CD14-positive monocyte (primary cell): ENCODE measurements at regions not wholly inside any gene's neighbourhood (a gene's known extent, or its start where the extent isn't known, plus 50 kb on each side); places are given as distances from the start of the nearest gene placed in this dataset.

Experiments
- DNase-seq, 3 donors: peaks; one replicate each; pipeline ENCODE4 v3.0.0-alpha.2; 2011 to 2022
- H2AFZ ChIP-seq: 2 replicates; pipeline ENCODE4 v1.6.0; 2012; ENCODE audit warnings: mild to moderate bottlenecking, low read depth, low read length, inconsistent platforms; ENCODE audit not compliant: insufficient read depth, poor library complexity, severe bottlenecking
- H3K27ac ChIP-seq, 2 donors: 1 replicate in 1 of 2; 2 replicates in 1 of 2; pipeline ENCODE4 v1.5.1; 2012 to 2013; ENCODE audit warnings: low read length in 2 of 2, control low read depth in 1 of 2, inconsistent platforms in 1 of 2, low read depth in 1 of 2, mild to moderate bottlenecking in 1 of 2
- H3K27me3 ChIP-seq, 2 donors: one replicate each; pipeline versions ENCODE4 v1.6.0 to v1.6.1; 2011 to 2013; ENCODE audit warnings: low read length in 2 of 2; ENCODE audit not compliant: control insufficient read depth in 2 of 2, insufficient read depth in 2 of 2
- H3K36me3 ChIP-seq, 2 donors: replicated peaks in 1 of 2; 1 replicate in 1 of 2; 2 replicates in 1 of 2; pipeline versions ENCODE4 v1.5.1 to v1.6.1; 2012 to 2013; ENCODE audit warnings: low read length in 2 of 2, control low read depth in 1 of 2, inconsistent platforms in 1 of 2, mild to moderate bottlenecking in 1 of 2; ENCODE audit not compliant: insufficient read depth in 2 of 2, control insufficient read depth in 1 of 2
- H3K4me1 ChIP-seq, 2 donors: 1 replicate in 1 of 2; 2 replicates in 1 of 2; pipeline versions ENCODE4 v1.5.1 to v1.6.1; 2012 to 2013; ENCODE audit warnings: low read length in 2 of 2, control low read depth in 1 of 2, inconsistent platforms in 1 of 2, mild to moderate bottlenecking in 1 of 2, moderate library complexity in 1 of 2; ENCODE audit not compliant: insufficient read depth in 2 of 2, control insufficient read depth in 1 of 2
- H3K4me2 ChIP-seq: replicated peaks from 2 replicates; pipeline ENCODE3; 2012; ENCODE audit warnings: low read length, moderate library complexity, mild to moderate bottlenecking; ENCODE audit not compliant: poor library complexity, severe bottlenecking; ENCODE audit errors: extremely low read depth
- H3K4me3 ChIP-seq, 3 experiments: fragments of 200-600 bp in 1 of 3; sonication (generic) in 1 of 3; replicated peaks in 1 of 3; 1 replicate in 2 of 3; 2 replicates in 1 of 3; pipeline ENCODE4 v1.5.1; 2011 to 2013; ENCODE audit warnings: low read length in 3 of 3, mild to moderate bottlenecking in 3 of 3, control low read depth in 2 of 3, low read depth in 2 of 3, inconsistent platforms in 1 of 3, moderate library complexity in 1 of 3
- H3K79me2 ChIP-seq: 2 replicates; pipeline ENCODE4 v1.6.0; 2012; ENCODE audit warnings: mild to moderate bottlenecking, control low read depth, inconsistent platforms, low read length, moderate library complexity; ENCODE audit not compliant: insufficient read depth
- H3K9ac ChIP-seq: 2 replicates; pipeline ENCODE4 v1.6.0; 2017; ENCODE audit warnings: low read length, mild to moderate bottlenecking; ENCODE audit not compliant: insufficient read depth, poor library complexity, severe bottlenecking
- H3K9me3 ChIP-seq, 2 donors: replicated peaks in 1 of 2; 1 replicate in 1 of 2; 2 replicates in 1 of 2; pipeline versions ENCODE4 v1.5.1 to v1.6.1; 2012 to 2013; ENCODE audit warnings: low read length in 2 of 2, control low read depth in 1 of 2; ENCODE audit not compliant: control insufficient read depth in 1 of 2, insufficient read depth in 1 of 2
- H4K20me1 ChIP-seq: 2 replicates; pipeline ENCODE4 v1.6.0; 2012; ENCODE audit warnings: mild to moderate bottlenecking, low read length, control low read depth, moderate library complexity; ENCODE audit not compliant: insufficient read depth
- H3K27ac Mint-ChIP-seq, 7 donors: one replicate each; pipeline ENCODE4 v1.8.0; 2020; ENCODE audit warnings: mild to moderate bottlenecking in 7 of 7, mixed read lengths in 7 of 7, moderate library complexity in 6 of 7, inconsistent platforms in 2 of 7
- H3K27me3 Mint-ChIP-seq, 3 donors: one replicate each; pipeline ENCODE4 v1.8.0; 2021 to 2022; ENCODE audit warnings: low read depth in 3 of 3, mild to moderate bottlenecking in 3 of 3, mixed read lengths in 3 of 3, moderate library complexity in 3 of 3, inconsistent platforms in 1 of 3
- H3K36me3 Mint-ChIP-seq, 2 donors: one replicate each; pipeline ENCODE4 v1.8.0; 2020; ENCODE audit warnings: mixed read lengths in 2 of 2, inconsistent platforms in 1 of 2, mild to moderate bottlenecking in 1 of 2
- H3K4me1 Mint-ChIP-seq: one replicate; pipeline ENCODE4 v1.8.0; 2020; ENCODE audit warnings: mild to moderate bottlenecking, mixed read lengths
- H3K4me3 Mint-ChIP-seq, 2 donors: one replicate each; pipeline ENCODE4 v1.8.0; 2020; ENCODE audit warnings: mild to moderate bottlenecking in 2 of 2, mixed read lengths in 2 of 2, moderate library complexity in 1 of 2
- H3K9me3 Mint-ChIP-seq, 7 donors: one replicate each; pipeline ENCODE4 v1.8.0; 2020 to 2022; ENCODE audit warnings: mixed read lengths in 7 of 7, mild to moderate bottlenecking in 6 of 7, moderate library complexity in 6 of 7, inconsistent platforms in 2 of 7
- WGBS: methylation state at CpG from one replicate; pipeline ENCODE4 v1.1.5; 2013; ENCODE audit warnings: missing lambda C conversion rate; ENCODE audit not compliant: insufficient coverage; 5-methylcytosine and 5-hydroxymethylcytosine counted together
- intact Hi-C, 2 donors: fragments of 100-400 bp; cut with micrococcal nuclease; formaldehyde crosslinking; loops; one replicate each; pipeline versions ENCODE4 v1.15.0 to v1.15.1; 2023
- TF ChIP-seq, protein P1 (sequence below): fragments of 200-600 bp; IDR thresholded peaks from one replicate; pipeline ENCODE4 v1.8.0; 2022; ENCODE audit warnings: antibody characterized with exemption, mild to moderate bottlenecking

DNA sequence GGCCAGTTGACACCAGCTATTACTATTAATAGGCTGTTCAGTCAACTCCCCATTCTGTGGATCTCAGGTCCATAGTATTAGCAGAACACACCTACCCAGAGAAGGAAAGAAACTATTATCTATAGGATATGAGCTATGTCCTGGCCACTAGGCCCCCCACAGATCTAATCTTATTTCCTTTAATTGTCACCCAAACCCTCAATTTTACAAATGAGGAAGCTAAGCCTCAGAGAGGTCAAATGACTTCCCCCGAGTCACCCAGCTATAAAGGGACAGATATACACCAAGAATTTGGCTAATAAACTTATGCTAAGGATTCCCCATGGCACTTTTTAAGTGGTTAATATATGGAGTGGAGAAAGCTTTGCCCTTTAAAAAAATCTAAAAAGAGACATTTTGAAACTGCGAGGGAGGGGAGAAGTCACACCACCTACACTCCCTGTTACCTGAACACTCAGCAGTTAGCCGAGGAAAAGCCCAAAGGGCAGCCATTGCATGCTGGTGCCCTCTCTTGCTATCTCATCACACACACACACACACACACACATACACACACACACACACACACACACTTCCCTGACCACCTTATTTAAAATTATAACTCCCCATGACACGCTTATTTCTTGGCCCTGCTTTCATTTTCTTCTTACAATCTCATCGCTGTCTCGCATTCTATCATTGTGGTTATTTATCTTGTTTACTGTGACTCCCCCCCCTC, 157.0 kb upstream of the ADO start:
- H4K20me1 ChIP-seq: no peaks in the 10 kb centered on the region
- no peak overlapping the region for H3K9ac ChIP-seq
- H3K27ac ChIP-seq: no peak overlapping the region
- H3K36me3 ChIP-seq: no peaks in the 10 kb centered on the region
- TF ChIP-seq, protein P1, sequence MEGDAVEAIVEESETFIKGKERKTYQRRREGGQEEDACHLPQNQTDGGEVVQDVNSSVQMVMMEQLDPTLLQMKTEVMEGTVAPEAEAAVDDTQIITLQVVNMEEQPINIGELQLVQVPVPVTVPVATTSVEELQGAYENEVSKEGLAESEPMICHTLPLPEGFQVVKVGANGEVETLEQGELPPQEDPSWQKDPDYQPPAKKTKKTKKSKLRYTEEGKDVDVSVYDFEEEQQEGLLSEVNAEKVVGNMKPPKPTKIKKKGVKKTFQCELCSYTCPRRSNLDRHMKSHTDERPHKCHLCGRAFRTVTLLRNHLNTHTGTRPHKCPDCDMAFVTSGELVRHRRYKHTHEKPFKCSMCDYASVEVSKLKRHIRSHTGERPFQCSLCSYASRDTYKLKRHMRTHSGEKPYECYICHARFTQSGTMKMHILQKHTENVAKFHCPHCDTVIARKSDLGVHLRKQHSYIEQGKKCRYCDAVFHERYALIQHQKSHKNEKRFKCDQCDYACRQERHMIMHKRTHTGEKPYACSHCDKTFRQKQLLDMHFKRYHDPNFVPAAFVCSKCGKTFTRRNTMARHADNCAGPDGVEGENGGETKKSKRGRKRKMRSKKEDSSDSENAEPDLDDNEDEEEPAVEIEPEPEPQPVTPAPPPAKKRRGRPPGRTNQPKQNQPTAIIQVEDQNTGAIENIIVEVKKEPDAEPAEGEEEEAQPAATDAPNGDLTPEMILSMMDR: no peak
- no peaks in the 10 kb centered on the region for H3K9me3 ChIP-seq
- Mint-ChIP-seq H3K36me3 (no peaks in the 10 kb centered on the region), H3K27me3 (peaks cover 0 to 2% (median 0%) of the 10 kb centered on the region in 3 donors), H3K9me3 (no peaks in the 10 kb centered on the region), H3K4me3 (no peak overlapping the region), H3K27ac (peak overlapping the region in 1 of 7 donors; percentile 54), H3K4me1 (peaks cover 29% of the 10 kb centered on the region)
- H3K79me2 ChIP-seq: no peaks in the 10 kb centered on the region
- no peak overlapping the region for H3K4me3 ChIP-seq
- DNase-seq: peak in 2 of 3 donors; percentile 27 to 30
- no peak overlapping the region for H3K4me2 ChIP-seq
- H3K4me1 ChIP-seq: peaks cover 29 to 41% of the 10 kb centered on the region in 2 donors
- H3K27me3 ChIP-seq: no peaks in the 10 kb centered on the region
- intact Hi-C loops: loop anchor here in 1 of 2 donors (5.0 kb wide), 1 partner anchor 35 kb away; no protein-coding TSS in a partner anchor
- no peak overlapping the region for H2AFZ ChIP-seq
- WGBS: 91% methylated on average over 2 of the region's 6 CpGs

DNA sequence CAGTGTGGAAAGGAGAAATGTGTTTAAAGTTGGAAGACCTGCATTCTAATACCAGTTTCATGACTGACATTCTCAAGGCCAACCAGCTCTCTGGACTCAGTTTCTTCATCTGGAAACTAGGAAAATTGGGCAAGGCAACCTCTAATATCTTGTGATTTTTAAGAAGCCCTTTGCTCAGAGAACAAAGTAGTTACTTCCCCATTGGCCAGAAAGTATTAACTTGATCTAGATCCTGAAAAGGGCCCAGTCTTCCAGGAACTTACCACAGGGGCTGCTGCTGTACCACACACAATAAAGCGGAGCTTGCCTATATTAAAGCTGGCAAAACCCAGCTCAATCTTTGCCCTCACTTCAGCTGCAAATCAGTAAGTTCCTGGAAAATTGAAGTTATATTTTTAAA, 155.6 kb upstream of the ADO start:
- WGBS: no CpG with 5 or more reads among the region's 1 CpG
- intact Hi-C loops: loop anchor here in 1 of 2 donors (5.0 kb wide), 1 partner anchor 37 kb away; no protein-coding TSS in a partner anchor

More for the DNA sequence above, 155.6 kb upstream of the ADO start:
- Mint-ChIP-seq H3K9me3 (peaks cover 0 to 9% (median 0%) of the 10 kb centered on the region in 7 donors), H3K36me3 (no peaks in the 10 kb centered on the region), H3K27ac (peak overlapping the region in 4 of 7 donors; percentile 75 to 90 (median 86)), H3K27me3 (peaks cover 0 to 2% (median 0%) of the 10 kb centered on the region in 3 donors), H3K4me3 (no peak overlapping the region), H3K4me1 (peaks cover 33% of the 10 kb centered on the region)
- no peaks in the 10 kb centered on the region for H3K9me3 ChIP-seq
- peak in 1 of 3 donors; percentile 48 for DNase-seq
- H3K9ac ChIP-seq: no peak overlapping the region
- H3K79me2 ChIP-seq: no peaks in the 10 kb centered on the region
- no peaks in the 10 kb centered on the region for H3K27me3 ChIP-seq
- H3K4me1 ChIP-seq: peaks cover 34 to 42% of the 10 kb centered on the region in 2 donors
- TF ChIP-seq, protein P1: no peak
- no peaks in the 10 kb centered on the region for H4K20me1 ChIP-seq
- peak overlapping the region in 1 of 2 donors; percentile 12 for H3K27ac ChIP-seq
- H3K4me3 ChIP-seq: no peak overlapping the region
- no peak overlapping the region for H2AFZ ChIP-seq
- no peak overlapping the region for H3K4me2 ChIP-seq
- no peaks in the 10 kb centered on the region for H3K36me3 ChIP-seq
